NCI-H128 (cell line): ENCODE measurements at regions not wholly inside any gene's neighbourhood (a gene's known extent, or its start where the extent isn't known, plus 50 kb on each side); places are given as distances from the start of the nearest gene placed in this dataset.

Experiments
- DNase-seq: peaks from one replicate; lab custom pipeline; 2025; ENCODE audit not compliant: unreplicated experiment; lab: John Stamatoyannopoulos, UW

DNA sequence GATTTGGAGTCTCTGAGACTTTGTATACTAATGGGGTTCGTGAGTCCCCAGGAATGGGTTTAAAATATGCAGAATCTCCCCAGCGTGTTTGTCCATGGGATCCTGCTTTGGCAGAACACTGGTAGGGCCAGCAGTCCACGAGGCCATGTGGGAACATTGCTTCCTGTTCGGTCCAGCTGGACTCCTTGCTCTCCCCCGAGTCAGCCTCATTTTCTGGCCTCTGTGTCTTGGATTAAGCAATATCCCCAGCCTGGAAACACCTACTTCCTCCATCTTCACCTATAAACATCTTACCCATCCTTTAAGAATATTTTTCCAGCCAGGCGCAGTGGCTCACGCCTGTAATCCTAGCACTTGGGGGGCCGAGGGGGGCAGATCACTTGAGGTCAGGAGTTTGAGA, 142.4 kb downstream of the NAV1 start:
- no peak for DNase-seq

DNA sequence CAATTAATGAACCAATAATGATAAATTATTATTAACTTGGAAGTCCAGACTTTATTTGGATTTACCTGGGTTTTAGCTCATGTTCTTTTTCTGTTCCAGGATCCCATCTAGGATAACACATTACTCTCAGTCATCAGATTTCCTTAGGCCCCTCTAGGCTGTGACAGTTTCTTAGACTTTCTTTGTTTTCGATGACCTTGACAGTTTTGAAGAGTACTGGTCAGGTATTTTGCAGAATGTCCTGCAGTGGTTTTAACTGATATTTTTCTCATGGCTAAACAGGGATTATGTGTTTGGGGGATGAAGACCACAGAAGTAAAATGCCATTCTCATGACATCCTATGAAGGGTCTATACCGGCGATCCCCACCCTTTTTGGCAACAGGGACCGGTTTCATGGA, 144.0 kb downstream of the NAV1 start:
- DNase-seq, result no peak

DNA sequence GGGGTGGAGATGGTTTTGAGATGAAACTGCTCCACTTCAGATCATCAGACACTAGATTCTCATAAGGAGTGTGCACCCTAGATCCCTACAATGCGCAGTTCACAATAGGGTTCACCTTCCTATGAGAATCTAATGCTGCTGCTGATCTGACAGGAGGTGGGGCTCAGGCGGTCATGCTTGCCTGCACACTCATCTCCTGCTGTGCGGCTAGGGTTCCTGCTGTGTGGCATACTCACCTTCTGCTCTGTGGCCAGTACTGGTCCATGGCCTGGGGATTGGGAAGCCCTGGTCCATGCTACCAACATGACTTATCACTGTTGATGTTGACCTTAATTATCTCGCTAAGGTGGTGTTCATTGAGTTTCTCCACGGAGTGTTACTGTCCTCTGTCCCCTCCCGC, 144.5 kb downstream of the NAV1 start:
- DNase-seq, result no peak

DNA sequence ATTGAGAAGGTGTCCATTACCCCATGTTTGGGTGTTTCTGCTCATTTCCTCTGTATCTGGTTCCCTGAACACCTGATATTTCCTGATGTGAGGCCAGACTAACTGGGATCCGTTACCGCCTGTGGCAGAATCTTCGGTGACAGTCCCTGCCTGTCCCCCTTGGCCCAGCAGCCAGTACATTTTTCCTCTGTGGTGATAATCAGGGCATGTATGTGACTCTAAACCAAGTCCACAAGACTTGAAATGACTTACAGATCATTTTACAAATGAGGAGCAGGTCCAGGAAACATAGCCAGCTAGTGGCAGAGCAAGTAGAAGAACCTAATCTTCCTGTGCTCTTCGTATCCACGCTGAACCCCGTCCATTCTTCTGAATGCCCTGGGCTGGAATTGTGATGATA, 143.5 kb upstream of the IPO9 start:
- DNase-seq, result no peak

DNA sequence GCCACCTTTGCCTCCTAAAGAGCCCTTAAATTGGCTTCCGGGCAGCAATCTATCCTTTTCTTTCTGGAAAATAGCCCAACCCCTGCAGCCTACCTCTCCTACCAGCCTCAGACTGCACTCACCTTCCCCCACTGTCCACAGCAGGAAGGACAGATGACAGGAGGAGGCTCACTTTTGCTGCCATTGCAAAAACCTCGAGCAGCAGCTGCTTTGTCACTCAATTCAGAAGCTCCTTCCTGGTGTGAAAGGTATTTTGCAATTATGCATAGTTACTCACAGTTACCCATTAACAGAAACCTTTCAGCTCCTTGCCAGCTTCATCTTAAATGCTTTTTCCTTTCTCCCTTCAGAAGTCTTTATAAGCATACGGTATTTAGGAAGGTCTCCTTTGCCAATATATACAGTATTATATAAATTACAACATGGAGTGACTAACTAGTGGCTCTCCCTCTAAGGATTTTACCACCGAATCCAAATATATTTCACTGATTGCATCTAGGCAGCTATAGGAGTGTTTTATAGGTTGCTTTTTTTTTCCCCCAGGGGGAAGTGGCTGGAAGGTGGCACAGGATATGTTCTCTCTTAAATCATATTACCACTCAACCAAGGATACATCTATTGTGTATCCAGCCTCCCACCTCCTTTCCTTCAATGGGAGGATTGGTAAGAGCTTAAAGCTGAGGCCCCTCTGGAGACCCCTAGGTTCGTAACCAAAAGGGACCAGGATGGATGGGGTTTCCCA, 142.1 kb upstream of the IPO9 start:
- peak; percentile 41 for DNase-seq

DNA sequence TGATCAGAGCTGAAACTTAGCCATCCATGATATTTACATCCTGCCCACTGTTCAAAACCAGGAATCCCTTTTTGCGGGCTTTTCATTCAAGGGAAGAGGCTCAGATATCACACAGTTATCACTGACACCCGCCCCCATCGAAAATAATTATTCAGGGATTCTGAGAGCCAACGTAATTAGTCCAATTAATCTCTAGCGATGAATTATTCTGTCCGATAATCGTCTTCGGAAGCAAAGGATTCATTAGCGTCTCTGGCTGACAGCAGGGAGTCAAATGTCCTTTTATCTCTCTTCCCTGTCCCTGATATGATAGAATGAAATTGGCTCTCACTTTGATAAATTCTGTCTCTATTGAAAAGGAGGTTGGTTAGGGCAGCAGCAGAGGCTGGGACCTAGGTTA, 140.4 kb upstream of the IPO9 start:
- DNase-seq, result no peak

DNA sequence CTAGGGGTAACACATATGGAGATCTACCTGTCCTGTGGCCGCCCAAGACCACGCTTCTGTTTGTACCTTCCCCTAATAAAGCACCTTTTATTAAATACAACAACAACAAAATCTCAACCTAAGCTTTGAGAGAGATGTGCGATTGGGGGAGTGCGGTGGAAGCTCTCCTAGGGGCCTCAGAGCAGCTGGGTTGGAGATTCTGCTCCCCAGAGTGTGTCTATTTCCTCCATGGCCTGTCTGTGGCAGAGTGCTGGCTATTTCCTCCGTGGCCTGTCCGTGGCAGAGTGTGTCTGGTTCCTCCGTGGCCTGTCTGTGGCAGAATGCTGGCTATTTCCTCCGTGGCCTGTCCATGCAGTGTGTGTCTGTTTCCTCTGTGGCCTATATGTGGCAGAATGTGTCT, 139.3 kb upstream of the IPO9 start:
- no peak for DNase-seq

DNA sequence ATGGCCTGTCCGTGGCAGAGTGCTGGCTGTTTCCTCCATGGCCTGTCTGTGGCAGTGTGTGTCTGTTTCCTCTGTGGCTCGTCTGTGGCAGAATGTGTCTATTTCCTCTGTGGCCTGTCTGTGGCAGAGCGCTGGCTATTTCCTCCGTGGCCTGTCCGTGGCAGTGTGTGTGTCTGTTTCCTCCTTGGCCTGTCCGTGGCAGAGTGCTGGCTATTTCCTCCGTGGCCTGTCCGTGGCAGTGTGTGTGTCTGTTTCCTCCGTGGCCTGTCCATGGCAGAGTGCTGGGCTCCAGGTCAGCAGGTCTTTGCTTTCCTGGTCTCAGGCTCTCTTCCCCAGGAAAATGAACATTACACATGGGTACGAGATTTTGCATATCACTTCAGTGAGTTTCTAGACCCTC, 138.4 kb upstream of the IPO9 start:
- no peak for DNase-seq

DNA sequence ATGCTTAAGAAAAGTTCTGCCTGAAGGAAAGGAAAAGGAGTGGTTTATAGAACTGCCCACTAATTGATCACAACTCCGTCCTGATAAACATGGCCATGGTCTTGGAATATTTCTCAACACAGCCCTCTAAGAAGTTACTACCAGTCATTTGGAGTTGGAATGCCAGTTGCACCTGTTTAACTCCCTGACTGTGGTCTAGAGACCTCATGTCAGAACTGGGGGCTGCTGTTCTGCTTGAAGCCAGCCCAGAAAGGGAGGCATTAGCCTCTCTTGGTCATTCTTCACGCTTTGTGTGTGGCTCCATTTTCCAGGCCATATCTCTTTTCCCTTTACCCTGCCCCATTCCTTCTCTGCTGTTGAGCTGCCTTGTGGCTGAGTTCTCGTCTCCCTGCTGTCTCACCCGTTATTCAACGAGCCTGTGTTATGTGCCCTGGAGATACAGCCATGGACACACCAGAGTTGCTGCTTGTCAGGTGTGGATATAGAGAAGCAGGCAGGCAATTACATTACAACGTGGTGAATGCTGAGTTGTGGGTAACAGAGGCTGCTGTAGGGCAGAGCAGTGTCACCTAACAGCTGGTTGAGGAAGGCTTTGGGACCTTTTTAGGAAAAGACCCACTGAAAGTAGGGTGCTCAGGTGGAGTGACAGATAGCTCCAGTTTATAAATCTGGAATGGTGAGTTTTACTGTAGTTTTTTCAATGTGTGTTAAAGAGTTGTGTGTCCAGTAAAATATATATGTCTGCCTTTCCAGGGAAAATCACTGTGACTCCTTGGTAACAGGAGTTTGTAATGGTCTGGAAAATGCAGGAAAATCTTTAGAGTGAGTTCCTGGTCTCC, 137.0 kb upstream of the IPO9 start:
- DNase-seq, result no peak

DNA sequence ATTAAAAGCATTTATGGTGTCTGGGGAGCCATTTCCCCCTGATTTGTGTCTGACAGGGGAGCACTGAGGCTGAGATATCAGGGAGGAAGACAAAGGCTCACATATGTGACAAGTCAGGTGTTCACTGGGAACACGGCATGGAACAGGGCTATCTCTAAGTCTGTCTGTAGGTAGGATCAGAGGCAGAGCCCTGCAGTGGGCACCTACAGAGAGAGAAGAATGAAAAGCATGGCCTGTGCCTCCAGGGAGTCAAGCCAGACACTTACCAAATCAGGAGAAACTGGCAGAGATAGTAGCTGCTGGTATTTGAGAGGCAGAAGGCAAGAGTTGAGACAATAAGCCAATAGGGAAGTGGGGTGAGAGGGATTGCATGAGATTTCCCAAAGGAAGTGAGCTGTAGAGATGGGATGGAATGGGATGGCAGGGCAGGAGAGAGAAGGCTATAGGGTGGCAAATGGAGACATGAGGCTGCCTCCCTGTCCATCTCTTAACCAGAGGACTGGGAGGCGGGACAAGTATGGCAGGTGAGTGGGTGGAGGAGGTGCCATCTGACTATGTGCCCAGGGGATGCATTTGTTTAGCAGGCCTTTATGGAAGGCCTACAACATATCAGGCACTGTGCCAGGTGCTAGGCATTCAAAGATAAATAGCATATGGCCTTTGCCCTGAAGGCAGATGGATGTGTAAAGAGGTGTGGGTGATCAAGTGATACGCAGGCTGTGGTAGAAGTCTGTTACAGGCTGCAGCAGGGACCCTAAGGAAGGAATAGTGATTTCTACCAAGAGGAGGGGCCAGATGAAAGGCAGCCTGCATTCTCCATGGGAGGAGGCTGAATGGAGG, 136.2 kb upstream of the IPO9 start:
- DNase-seq, result no peak

DNA sequence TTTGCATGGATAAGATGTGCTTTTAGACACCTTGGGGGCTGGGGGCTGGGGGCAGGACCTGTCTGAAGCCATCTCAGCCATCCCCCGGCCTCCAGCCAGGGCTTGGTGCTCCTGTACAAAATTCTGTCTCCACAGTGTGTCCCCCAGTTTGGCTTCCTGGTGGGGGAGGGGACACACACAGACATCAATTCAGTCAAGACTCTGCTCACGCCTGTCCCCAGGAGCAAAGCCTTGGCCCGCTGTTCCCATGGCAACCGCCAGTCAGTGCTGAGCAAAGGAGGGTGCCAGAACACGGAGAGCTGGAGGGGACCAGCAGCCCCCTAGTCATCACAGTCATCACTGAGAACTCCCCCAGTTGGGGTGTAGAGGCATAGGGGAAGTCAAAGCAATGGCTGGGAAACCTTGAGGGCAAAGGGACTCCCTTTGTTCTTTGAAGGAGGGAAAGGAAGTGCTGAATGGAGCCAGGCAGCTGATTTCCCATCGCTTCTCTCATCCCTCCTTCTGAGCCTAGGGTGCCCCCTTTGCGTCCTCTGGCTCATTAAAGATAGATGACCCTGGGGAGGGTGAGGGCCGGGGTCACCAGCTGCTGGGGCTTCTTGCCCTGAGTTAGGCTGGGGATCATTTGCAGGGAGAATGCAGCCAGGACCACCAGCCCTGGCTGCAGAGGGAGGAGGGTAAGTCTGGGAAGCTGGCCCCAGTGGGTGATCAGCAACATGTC, 134.9 kb upstream of the IPO9 start:
- DNase-seq, result peak; percentile 22

DNA sequence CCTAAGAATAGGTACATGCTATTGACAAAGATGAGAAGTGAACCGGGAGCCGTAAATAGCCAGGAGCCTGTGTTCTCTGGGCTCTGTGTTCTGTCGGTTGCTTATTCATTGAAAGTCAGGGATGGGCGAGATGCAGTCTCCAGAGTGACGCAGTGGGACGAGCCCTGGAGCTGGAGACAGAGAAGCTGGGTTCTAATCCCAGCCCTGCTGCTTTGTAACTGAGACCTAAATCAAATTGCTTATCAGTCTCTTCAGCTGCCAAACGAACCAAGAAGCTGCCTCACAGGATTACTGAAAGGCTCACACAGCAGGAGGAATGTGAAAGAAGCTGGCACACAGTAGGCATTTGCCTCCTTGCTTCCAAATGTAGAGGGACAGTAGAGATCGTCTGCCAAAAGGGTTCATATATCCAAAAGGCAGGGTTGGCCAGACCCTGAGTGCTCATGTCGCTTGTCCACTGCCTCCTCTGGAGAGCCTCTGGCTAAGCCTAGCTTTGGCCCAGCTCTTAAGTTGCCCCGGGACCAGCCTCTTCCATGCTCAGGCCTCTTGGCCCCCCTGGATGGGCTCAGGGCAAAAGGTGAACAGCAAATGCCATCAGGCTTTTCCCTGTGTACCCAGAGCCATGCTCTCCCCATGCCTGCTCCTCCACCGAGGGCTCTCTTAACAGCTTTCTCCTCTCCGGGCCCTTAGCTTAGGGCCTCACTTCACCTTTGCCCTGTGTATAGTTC, 134.2 kb upstream of the IPO9 start:
- no peak for DNase-seq

DNA sequence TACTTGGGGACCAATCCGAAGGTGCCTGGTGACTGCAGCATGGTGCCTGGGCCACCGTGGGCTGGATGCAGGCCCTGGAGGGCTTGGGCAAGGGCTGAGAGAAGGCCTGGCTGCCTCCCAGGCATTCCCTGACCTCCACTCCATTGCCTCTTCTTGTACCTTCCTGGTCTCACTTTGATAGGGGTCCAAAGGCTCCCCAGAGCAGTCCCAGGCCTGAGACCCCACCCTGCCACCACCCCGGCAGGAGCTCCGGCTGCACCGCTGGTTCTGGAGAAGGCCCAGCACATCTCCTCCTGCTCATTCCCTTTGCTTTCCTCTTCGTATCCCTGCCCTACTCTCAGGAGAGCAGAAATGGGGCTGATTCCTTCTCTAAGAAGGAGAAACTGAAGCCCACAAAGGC, 133.3 kb upstream of the IPO9 start:
- DNase-seq, result no peak

DNA sequence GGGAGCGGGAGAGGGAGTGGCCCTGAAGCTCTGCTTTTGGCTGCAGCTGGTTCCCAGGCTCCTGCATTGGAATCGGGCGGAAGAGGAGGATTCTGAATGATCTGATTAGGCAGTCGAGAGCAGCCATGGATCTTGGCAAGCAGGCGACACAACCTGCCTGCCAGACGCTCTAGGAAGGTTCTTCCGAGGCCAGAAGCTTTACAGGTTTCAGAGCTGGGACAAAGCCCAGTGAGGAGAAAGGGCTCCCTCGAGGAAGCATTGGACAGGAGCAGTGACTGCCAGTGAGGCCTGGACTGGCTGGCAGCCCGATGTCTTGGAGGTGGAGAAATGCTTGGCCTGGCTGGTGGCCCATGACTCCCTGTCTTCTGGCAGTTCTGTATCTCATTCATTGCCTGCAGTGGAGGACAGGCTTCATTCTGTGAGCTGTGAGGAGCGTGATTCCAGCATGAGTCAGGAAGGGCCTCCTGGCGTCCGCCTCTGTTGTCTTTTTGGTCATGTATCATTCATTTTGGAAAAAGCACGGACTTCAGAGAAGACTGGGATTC, 132.7 kb upstream of the IPO9 start:
- no peak for DNase-seq

DNA sequence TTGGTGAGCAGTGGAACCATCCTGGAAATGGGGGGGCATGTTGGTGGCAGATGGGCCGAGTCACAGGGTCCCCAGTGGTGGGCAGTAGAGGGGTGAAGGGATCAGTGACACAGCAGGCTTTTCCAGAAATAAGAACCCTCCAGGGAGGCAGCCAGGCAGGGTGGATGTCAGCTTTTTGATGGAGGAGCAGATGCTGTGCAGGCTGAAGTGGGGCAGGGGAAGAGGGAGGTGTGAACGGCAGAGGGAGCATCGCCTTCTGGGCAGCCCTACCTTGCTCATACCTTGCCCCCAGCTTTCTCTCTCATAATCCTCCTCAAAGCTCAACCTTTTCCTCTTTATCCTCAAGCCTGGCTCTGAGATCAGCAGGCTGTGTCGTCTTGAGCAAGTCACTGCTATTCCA, 131.8 kb upstream of the IPO9 start:
- DNase-seq, result no peak

DNA sequence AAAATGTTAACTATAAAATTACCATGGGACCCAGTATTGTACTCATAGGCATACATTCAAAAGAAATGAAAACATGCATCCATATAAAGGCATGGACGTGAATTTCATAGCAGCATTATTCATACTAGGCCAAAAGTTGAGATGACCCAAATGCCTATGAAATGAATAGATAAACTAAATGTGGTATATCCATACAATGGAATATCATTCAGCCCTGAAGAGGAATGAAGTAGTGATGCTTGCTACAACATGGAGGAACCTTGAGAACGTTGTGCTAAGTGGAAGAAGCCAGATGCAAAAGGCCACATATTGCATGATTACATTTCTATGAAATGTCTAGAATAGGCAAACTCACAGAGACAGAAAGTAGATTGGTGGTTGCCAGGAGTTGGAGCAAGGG, 127.1 kb upstream of the IPO9 start:
- no peak for DNase-seq

DNA sequence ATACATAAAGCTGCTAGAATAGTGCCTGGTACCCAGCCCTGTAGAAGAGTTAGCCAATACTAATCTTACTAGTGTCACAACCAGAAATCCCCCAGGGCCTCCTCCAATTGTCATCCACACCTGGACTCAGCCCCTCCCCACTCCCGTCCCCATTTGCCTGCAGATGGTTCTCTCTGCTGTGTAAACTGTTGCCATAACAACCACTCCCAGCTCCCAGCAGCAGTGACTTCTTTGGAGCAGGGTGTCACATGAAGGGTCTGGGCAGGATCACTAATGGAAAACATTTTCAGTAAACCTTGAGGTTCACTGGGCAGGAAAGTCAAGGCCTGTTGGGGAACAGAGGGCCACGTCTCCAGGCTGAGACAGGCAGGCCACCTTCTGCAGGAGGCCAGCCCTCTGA, 126.0 kb upstream of the IPO9 start:
- peak; percentile 88 for DNase-seq

DNA sequence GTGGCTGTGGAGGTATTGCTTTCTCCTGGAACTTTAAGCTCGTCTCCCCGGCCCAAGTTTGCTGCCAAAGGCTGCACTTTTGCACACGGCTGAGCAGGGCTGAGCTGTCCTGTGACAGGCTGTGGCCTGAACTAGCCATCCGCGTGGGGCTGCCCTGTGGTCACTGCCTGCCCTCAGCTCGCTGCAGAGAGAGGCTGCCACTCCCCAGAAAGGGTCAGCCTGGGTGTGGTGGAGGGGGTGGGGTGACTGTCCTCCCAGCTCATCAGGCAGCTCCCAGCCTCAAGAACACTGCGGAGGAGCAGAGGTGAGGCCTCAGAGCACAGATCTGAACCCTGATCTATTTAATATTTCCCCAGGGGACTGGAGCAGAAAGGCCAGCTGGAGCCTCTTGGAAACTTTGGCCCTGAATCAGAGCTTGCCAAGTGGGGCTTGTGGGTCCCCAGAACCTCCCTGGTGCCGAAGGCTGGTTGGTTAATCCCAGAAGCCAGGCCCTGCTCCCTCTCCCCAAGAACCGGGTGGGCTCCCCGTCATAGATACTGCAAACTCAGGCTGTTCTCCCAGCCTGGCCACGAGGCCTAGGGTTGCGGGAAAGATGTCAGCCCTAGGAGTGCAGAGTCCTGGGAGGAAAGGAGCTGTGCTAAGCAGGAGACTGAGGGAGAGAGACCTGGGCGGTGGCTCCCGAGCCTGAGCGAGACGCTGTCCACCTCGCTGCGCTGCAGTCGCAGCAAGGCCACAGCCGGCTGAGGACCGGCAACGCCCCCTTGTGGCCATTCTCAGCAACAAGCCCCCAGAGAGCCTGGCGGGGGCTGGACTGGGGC, 125.1 kb upstream of the IPO9 start:
- peak; percentile 79 for DNase-seq

DNA sequence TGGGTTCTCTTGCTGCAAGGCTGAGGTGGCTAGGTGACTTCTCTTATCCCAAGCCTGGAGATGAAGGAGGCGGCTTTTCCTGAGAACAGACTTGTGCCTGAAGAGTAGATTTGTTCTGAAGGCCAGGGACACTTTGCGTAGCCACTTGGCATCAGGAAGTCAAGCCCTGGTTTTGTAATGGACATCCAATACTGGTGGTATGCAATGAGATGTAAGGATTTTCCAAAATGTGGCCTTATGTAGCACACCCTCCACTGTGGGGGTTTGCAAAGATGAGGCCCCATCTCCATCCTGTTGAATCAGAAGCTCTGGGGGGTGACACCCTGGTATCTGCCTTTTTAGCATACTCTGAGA, 124.5 kb upstream of the IPO9 start:
- no peak for DNase-seq
